ENCODE measurements at regions not wholly inside any gene's neighbourhood (a gene's known extent, or its start where the extent isn't known, plus 50 kb on each side); places are given as distances from the start of the nearest gene placed in this dataset.

- no peaks in the 10 kb centered on the region for H3K36me3 Mint-ChIP-seq (ENCODE audit: low read depth)
- H3K27ac Mint-ChIP-seq (ENCODE audit: unreplicated experiment): no peak overlapping the region
- H3K4me1 Mint-ChIP-seq (ENCODE audit: low read depth): no peaks in the 10 kb centered on the region
- DNase-seq (ENCODE audit: low spot score): no peak
- no peaks in the 10 kb centered on the region for H3K27me3 Mint-ChIP-seq (ENCODE audit: low read depth)
- H3K4me3 Mint-ChIP-seq (ENCODE audit: unreplicated experiment): no peak overlapping the region
- H3K9me3 Mint-ChIP-seq (ENCODE audit: low read depth): peaks cover 3% of the 10 kb centered on the region
- TF ChIP-seq CTCF (IDR thresholded peaks at IDR 0.05): no peak
Measured at GRCh38 chr6:164889980-164890379, 419.4 kb downstream of the C6orf118 start.

- Mint-ChIP-seq H3K36me3 (ENCODE audit: low read depth) (no peaks in the 10 kb centered on the region), H3K27me3 (ENCODE audit: low read depth) (no peaks in the 10 kb centered on the region), H3K4me3 (ENCODE audit: unreplicated experiment) (no peak overlapping the region), H3K27ac (ENCODE audit: unreplicated experiment) (no peak overlapping the region), H3K4me1 (ENCODE audit: low read depth) (no peaks in the 10 kb centered on the region), H3K9me3 (ENCODE audit: low read depth) (no peaks in the 10 kb centered on the region)
- no peak for TF ChIP-seq CTCF (IDR thresholded peaks at IDR 0.05)
- no peak for DNase-seq (ENCODE audit: low spot score)
Measured at GRCh38 chr6:164887660-164888059, 421.7 kb downstream of the C6orf118 start.

GRCh38 chr6:164882236-164882635 is 427.2 kb downstream of the C6orf118 start:
- H3K4me1 Mint-ChIP-seq (ENCODE audit: low read depth): no peaks in the 10 kb centered on the region
- H3K36me3 Mint-ChIP-seq (ENCODE audit: low read depth): no peaks in the 10 kb centered on the region
- no peaks in the 10 kb centered on the region for H3K27me3 Mint-ChIP-seq (ENCODE audit: low read depth)
- H3K4me3 Mint-ChIP-seq (ENCODE audit: unreplicated experiment): no peak overlapping the region
- H3K9me3 Mint-ChIP-seq (ENCODE audit: low read depth): no peaks in the 10 kb centered on the region
- TF ChIP-seq CTCF (IDR thresholded peaks at IDR 0.05): no peak
- no peak overlapping the region for H3K27ac Mint-ChIP-seq (ENCODE audit: unreplicated experiment)
- no peak for DNase-seq (ENCODE audit: low spot score)

- H3K9me3 Mint-ChIP-seq (ENCODE audit: low read depth): peaks cover 12% of the 10 kb centered on the region
- DNase-seq (ENCODE audit: low spot score): no peak
- H3K4me3 Mint-ChIP-seq (ENCODE audit: unreplicated experiment): no peak overlapping the region
- TF ChIP-seq CTCF (IDR thresholded peaks at IDR 0.05): no peak
- H3K27ac Mint-ChIP-seq (ENCODE audit: unreplicated experiment): no peak overlapping the region
- H3K36me3 Mint-ChIP-seq (ENCODE audit: low read depth): no peaks in the 10 kb centered on the region
- no peaks in the 10 kb centered on the region for H3K4me1 Mint-ChIP-seq (ENCODE audit: low read depth)
- H3K27me3 Mint-ChIP-seq (ENCODE audit: low read depth): no peaks in the 10 kb centered on the region
Measured at GRCh38 chr6:164871783-164872182, 437.6 kb downstream of the C6orf118 start.

GRCh38 chr6:164870164-164870563 is 439.2 kb downstream of the C6orf118 start:
- no peak for DNase-seq (ENCODE audit: low spot score)
- no peaks in the 10 kb centered on the region for H3K4me1 Mint-ChIP-seq (ENCODE audit: low read depth)
- H3K27me3 Mint-ChIP-seq (ENCODE audit: low read depth): no peaks in the 10 kb centered on the region
- no peak for TF ChIP-seq CTCF (IDR thresholded peaks at IDR 0.05)
- H3K4me3 Mint-ChIP-seq (ENCODE audit: unreplicated experiment): no peak overlapping the region
- H3K9me3 Mint-ChIP-seq (ENCODE audit: low read depth): peaks cover 14% of the 10 kb centered on the region
- no peaks in the 10 kb centered on the region for H3K36me3 Mint-ChIP-seq (ENCODE audit: low read depth)
- no peak overlapping the region for H3K27ac Mint-ChIP-seq (ENCODE audit: unreplicated experiment)
